GM12878 (cell line): ENCODE measurements at regions not wholly inside any gene's neighbourhood (a gene's known extent, or its start where the extent isn't known, plus 50 kb on each side); places are given as distances from the start of the nearest gene placed in this dataset.

Experiments used
- ATAC-seq: fragments of 200-7000 bp; cut with Tn5 transposase; 3 replicates; pipeline ENCODE4 v1.9.1; 2020; ENCODE audit warnings: mild to moderate bottlenecking, moderate library complexity
- BruUV-seq: library from RNA; stranded (reverse); fragments of 400-500 nt; replicated peaks from 2 replicates; lab custom pipeline; 2021; lab: Mats Ljungman, UMichigan
- CTCF ChIA-PET: fragments of 300-600 bp; sonication (Branson Sonifier 250); formaldehyde crosslinking; extraction: SDS; loops from one replicate; lab custom pipeline; 2021; ENCODE audit warnings: inconsistent platforms; lab: Yijun Ruan, JAX
- POLR2A ChIA-PET: fragments of 350-600 bp; formaldehyde crosslinking; extraction: SDS; loops from one replicate; lab custom pipeline; 2021; ENCODE audit warnings: inconsistent platforms; lab: Charles Lee
- RAD21 ChIA-PET: fragments of 300-600 bp; sonication (Branson Sonifier 250); formaldehyde crosslinking; loops from one replicate; lab custom pipeline; 2023; ENCODE audit warnings: antibody characterized with exemption; ENCODE audit not compliant: unreplicated experiment; lab: Charles Lee
- SMC1A ChIA-PET: fragments of 300-600 bp; sonication (Branson Sonifier 250); formaldehyde crosslinking; loops from one replicate; lab custom pipeline; 2023; ENCODE audit not compliant: unreplicated experiment, uncharacterized antibody; lab: Charles Lee
- DNase-seq: peaks from one replicate; pipeline ENCODE4 v3.0.0-alpha.2; 2011; ENCODE audit warnings: low read depth, low spot score
- FAIRE-seq: peaks from 3 replicates; lab custom pipeline; 2011; peaks lifted over from hg19 to GRCh38; lab: Jason Lieb, UNC
- H2AFZ ChIP-seq: 2 replicates; pipeline ENCODE4 v1.6.0; 2011; ENCODE audit warnings: low read depth, low read length, control low read depth; ENCODE audit not compliant: control insufficient read depth
- H3K27ac ChIP-seq: 2 replicates; pipeline ENCODE4 v1.5.1; 2011; ENCODE audit warnings: control low read depth; ENCODE audit not compliant: control insufficient read depth, insufficient read depth
- H3K27me3 ChIP-seq, 2 experiments: replicated peaks in 1 of 2; 2 replicates each; pipeline versions ENCODE4 v1.6.0 to v1.6.1; 2011; ENCODE audit warnings: low read length in 1 of 2; ENCODE audit not compliant: control insufficient read depth in 2 of 2, insufficient read depth in 2 of 2
- H3K36me3 ChIP-seq, 2 experiments: 2 replicates each; pipeline ENCODE4 v1.5.1; 2011; ENCODE audit warnings: low read length in 1 of 2; ENCODE audit not compliant: control insufficient read depth in 2 of 2, insufficient read depth in 2 of 2
- H3K4me1 ChIP-seq: 2 replicates; pipeline ENCODE4 v1.6.1; 2011; ENCODE audit warnings: mild to moderate bottlenecking, low read length, moderate library complexity, mixed read lengths; ENCODE audit not compliant: control insufficient read depth, insufficient read depth
- H3K4me2 ChIP-seq: 2 replicates; pipeline ENCODE4 v1.6.0; 2011; ENCODE audit warnings: control low read depth; ENCODE audit not compliant: control insufficient read depth, insufficient read depth
- H3K4me3 ChIP-seq: fragments of 200-600 bp; sonication (generic); 2 replicates; pipeline ENCODE4 v1.5.1; 2016
- H3K79me2 ChIP-seq: 2 replicates; pipeline ENCODE4 v1.6.0; 2011; ENCODE audit warnings: low read length; ENCODE audit not compliant: control insufficient read depth, insufficient read depth
- H3K9ac ChIP-seq: 2 replicates; pipeline ENCODE4 v1.8.0; 2011; ENCODE audit warnings: low read length, control low read depth, mixed read lengths; ENCODE audit not compliant: control insufficient read depth, insufficient read depth
- H3K9me3 ChIP-seq: replicated peaks from 3 replicates; pipeline ENCODE4 v1.5.1; 2011; ENCODE audit warnings: mild to moderate bottlenecking, low read length; ENCODE audit not compliant: control insufficient read depth, insufficient read depth
- H4K20me1 ChIP-seq: 2 replicates; pipeline ENCODE4 v1.6.0; 2011; ENCODE audit not compliant: control insufficient read depth, insufficient read depth
- ASH2L ChIP-seq: fragments of 300-600, 200-600 bp; sonication (generic); IDR thresholded peaks from 2 replicates; pipeline ENCODE4 v1.6.1; 2017; ENCODE audit warnings: low read depth, mild to moderate bottlenecking, borderline replicate concordance
- BMI1 ChIP-seq: fragments of 450-650 bp; IDR thresholded peaks from 2 replicates; pipeline ENCODE4 v1.6.1; 2016; ENCODE audit warnings: mild to moderate bottlenecking, moderate library complexity, borderline replicate concordance
- CEBPB ChIP-seq, 2 experiments: fragments of 150-350 bp in 1 of 2; IDR thresholded peaks; 2 replicates each; pipeline ENCODE4 v1.6.1; 2012 to 2014; ENCODE audit warnings: low read depth in 2 of 2, low read length in 2 of 2, borderline replicate concordance in 1 of 2, inconsistent platforms in 1 of 2
- CREB1 ChIP-seq: IDR thresholded peaks from 2 replicates; pipeline ENCODE4 v1.6.1; 2012; ENCODE audit warnings: low read depth, mild to moderate bottlenecking, inconsistent platforms
- DPF2 ChIP-seq: fragments of 450-650 bp; IDR thresholded peaks from 2 replicates; pipeline ENCODE4 v1.6.1; 2017; ENCODE audit warnings: mild to moderate bottlenecking
- EZH2 ChIP-seq: IDR thresholded peaks from 2 replicates; pipeline ENCODE4 v1.6.1; 2012; ENCODE audit warnings: low read depth, mild to moderate bottlenecking, control low read depth, inconsistent platforms, low read length, borderline replicate concordance; ENCODE audit not compliant: control insufficient read depth
- IKZF1 ChIP-seq: fragments of 450-650 bp; conservative IDR thresholded peaks from 2 replicates; pipeline ENCODE4 v1.6.1; 2017; ENCODE audit warnings: antibody characterized with exemption, mild to moderate bottlenecking
- JUND ChIP-seq: IDR thresholded peaks from 2 replicates; pipeline ENCODE4 v1.6.1; 2012; ENCODE audit warnings: low read depth, mild to moderate bottlenecking, low read length, improper control_type of control experiment, moderate library complexity
- KLF5 ChIP-seq: fragments of 450-650 bp; IDR thresholded peaks from 2 replicates; pipeline ENCODE4 v1.6.1; 2014; ENCODE audit warnings: mild to moderate bottlenecking; ENCODE audit not compliant: partially characterized antibody
- LARP7 ChIP-seq: fragments of 450-650 bp; IDR thresholded peaks from 2 replicates; pipeline ENCODE4 v1.6.1; 2017; ENCODE audit warnings: mild to moderate bottlenecking
- NR2C2 ChIP-seq: IDR thresholded peaks from 2 replicates; pipeline ENCODE4 v1.6.1; 2011; ENCODE audit warnings: borderline replicate concordance, low read depth; ENCODE audit not compliant: control insufficient read depth, insufficient read length
- RB1 ChIP-seq: fragments of 450-650 bp; formaldehyde crosslinking; IDR thresholded peaks from 2 replicates; pipeline ENCODE4 v1.6.1; 2017; ENCODE audit warnings: mild to moderate bottlenecking, borderline replicate concordance
- SMAD5 ChIP-seq: IDR thresholded peaks from 2 replicates; pipeline ENCODE4 v1.6.1; 2016; ENCODE audit warnings: antibody characterized with exemption, low read depth
- SREBF1 ChIP-seq: IDR thresholded peaks from 2 replicates; pipeline ENCODE4 v1.6.1; 2012; ENCODE audit warnings: mild to moderate bottlenecking, low read length
- TARDBP ChIP-seq: IDR thresholded peaks from 2 replicates; pipeline ENCODE4 v1.6.1; 2016; ENCODE audit warnings: borderline replicate concordance
- TCF3 ChIP-seq: IDR thresholded peaks from 2 replicates; pipeline ENCODE4 v1.6.1; 2012; ENCODE audit warnings: low read depth, mild to moderate bottlenecking, low read length, borderline replicate concordance; ENCODE audit not compliant: insufficient read depth
- YY1 ChIP-seq: IDR thresholded peaks from 2 replicates; pipeline ENCODE4 v1.6.1; 2011; ENCODE audit warnings: low read depth, mild to moderate bottlenecking, low read length
- ZNF207 ChIP-seq: fragments of 450-650 bp; IDR thresholded peaks from 2 replicates; pipeline ENCODE4 v1.6.1; 2014; ENCODE audit warnings: antibody characterized with exemption, mild to moderate bottlenecking, borderline replicate concordance
- ZNF274 ChIP-seq: IDR thresholded peaks from one replicate; pipeline ENCODE4 v1.8.0; 2011; ENCODE audit not compliant: insufficient read length, insufficient read depth
- WGBS: methylation state at CpG from one replicate; pipeline ENCODE4 v1.1.6; 2016; ENCODE audit warnings: low lambda C conversion rate; ENCODE audit not compliant: insufficient replicate concordance, insufficient coverage; ENCODE audit errors: missing lambda C conversion rate; 5-methylcytosine and 5-hydroxymethylcytosine counted together
- in situ Hi-C: fragments of 300-500 bp; cut with MboI; formaldehyde crosslinking; loops from 9 replicates; pipeline ENCODE4 v1.14.3; 2018; ENCODE audit warnings: mixed read lengths
- intact Hi-C: fragments of 100-400 bp; cut with micrococcal nuclease; formaldehyde crosslinking; loops from one replicate; pipeline ENCODE4 v1.14.2; 2022; ENCODE audit not compliant: unreplicated experiment
- TF ChIP-seq, protein P1 (sequence below): IDR thresholded peaks from 2 replicates; pipeline ENCODE4 v1.6.1; 2011; ENCODE audit warnings: borderline replicate concordance, low read depth, mild to moderate bottlenecking, moderate library complexity, low read length; ENCODE audit not compliant: insufficient read depth, poor library complexity, severe bottlenecking

DNA sequence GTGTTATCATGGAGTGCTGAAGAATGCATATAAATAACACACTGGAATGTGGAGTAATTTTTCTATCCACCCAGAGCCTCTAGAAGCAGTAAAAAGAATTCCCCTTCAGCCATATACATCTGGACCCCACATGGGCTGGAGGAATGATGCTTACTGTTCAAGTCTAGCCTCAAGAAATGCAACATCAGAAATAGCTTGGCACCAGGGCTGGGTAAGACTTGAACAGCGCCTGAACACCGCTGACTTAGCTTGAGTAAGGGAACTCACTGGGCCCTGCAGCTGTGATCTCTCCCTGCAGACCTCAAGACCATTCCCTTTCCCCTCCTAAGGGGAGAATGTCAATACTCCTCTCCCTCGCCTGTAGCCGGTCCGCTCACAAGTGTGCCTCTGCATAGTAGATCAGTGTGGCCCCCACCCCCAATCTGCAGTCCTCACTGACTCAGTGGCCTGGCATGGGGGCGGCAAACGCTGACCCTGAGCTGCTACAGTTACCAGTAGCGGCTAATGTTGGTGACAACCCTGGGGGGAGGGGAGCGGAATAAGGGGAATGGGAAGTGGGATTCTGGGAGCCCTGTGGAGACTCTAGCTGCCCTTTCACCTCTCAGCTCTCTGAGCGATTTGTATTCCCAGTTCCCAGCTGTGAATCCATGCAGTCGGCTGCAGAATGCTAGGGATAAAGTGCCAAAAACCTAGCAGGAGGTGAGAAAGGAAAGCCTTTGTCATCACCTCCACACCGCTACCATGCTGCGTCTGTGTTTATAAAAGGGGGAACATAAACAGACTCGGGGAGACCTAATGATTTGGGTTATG is 483.9 kb downstream of the DISC1 start:
- H3K4me3 ChIP-seq, result no peak overlapping the region
- no TSS peak for BruUV-seq
- ATAC-seq (no peak), FAIRE-seq (no peak), DNase-seq (no peak)
- no peak overlapping the region for H3K4me2 ChIP-seq
- TF ChIP-seq JUND (no peak), DPF2 (no peak), EZH2 (no peak), ZNF274 (no peak), IKZF1 (no peak), YY1 (no peak), TCF3 (no peak), CEBPB (IDR thresholded peaks at IDR 0.05; ENCODE audit: borderline replicate concordance in 1 of 2, low read depth in 2 of 2, low read length in 2 of 2) (no peak), ASH2L (no peak), ZNF207 (no peak), NR2C2 (no peak), SMAD5 (no peak), BMI1 (no peak), KLF5 (no peak), TARDBP (no peak), RB1 (no peak), SREBF1 (no peak), CREB1 (no peak), LARP7 (no peak)
- TF ChIP-seq, protein P1, sequence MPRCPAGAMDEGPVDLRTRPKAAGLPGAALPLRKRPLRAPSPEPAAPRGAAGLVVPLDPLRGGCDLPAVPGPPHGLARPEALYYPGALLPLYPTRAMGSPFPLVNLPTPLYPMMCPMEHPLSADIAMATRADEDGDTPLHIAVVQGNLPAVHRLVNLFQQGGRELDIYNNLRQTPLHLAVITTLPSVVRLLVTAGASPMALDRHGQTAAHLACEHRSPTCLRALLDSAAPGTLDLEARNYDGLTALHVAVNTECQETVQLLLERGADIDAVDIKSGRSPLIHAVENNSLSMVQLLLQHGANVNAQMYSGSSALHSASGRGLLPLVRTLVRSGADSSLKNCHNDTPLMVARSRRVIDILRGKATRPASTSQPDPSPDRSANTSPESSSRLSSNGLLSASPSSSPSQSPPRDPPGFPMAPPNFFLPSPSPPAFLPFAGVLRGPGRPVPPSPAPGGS, result no peak
- H2AFZ ChIP-seq, result no peak overlapping the region
- no peaks in the 10 kb centered on the region for H4K20me1 ChIP-seq
- CTCF ChIA-PET, result interaction anchor here (0.5 kb wide), 1 partner anchor 288 kb away, joined by 3 read pairs; no protein-coding TSS in a partner anchor
- no peak overlapping the region for H3K9ac ChIP-seq
- H3K27ac ChIP-seq, result no peak overlapping the region
- in situ Hi-C loops (no loop called here), intact Hi-C loops (no loop called here)
- no peaks in the 10 kb centered on the region for H3K79me2 ChIP-seq
- no peaks in the 10 kb centered on the region for H3K36me3 ChIP-seq
- RAD21 ChIA-PET, result no interaction called here
- WGBS, result 33% methylated on average over 14 of the region's 14 CpGs
- H3K27me3 ChIP-seq, result no peaks in the 10 kb centered on the region
- SMC1A ChIA-PET, result no interaction called here
- POLR2A ChIA-PET, result no interaction called here
- no peaks in the 10 kb centered on the region for H3K9me3 ChIP-seq
- H3K4me1 ChIP-seq, result no peaks in the 10 kb centered on the region
